ENCODE measurements at regions not wholly inside any gene's neighbourhood (a gene's known extent, or its start where the extent isn't known, plus 50 kb on each side); places are given as distances from the start of the nearest gene placed in this dataset.

DNA sequence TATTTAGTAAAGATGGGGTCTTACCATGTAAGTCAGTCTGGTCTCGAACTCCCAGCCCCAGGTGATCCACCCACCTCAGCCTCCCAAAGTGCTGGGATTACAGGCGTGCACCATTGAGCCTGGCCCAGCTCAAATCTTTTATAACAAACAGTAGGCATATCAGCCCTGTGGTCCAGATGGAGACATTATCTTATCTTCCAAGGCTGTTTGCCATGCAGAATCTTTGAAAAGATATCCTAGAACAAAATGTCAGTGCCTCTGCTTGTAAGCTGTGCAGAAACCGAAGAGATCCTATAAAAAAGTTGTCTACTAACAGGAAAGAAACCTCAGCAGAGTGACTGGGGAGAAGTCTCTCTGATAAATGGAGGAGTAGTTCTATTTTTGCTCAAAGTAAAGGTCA, 142.1 kb downstream of the PTH2R start:
- no peak overlapping the region for H3K4me2 ChIP-seq (ENCODE audit: low read length)
- no peak for DNase-seq (ENCODE audit: low spot score)
- TF ChIP-seq EZH2phosphoT487 (IDR thresholded peaks at IDR 0.05; ENCODE audit: borderline replicate concordance, low read depth, low read length) = no peak
- H3K79me2 ChIP-seq (ENCODE audit: insufficient read depth, low read depth, low read length) = no peaks in the 10 kb centered on the region
- POLR2A ChIA-PET = no interaction called here
- no peak overlapping the region for H2AFZ ChIP-seq (ENCODE audit: low read length)
- no peaks in the 10 kb centered on the region for H3K36me3 ChIP-seq (ENCODE audit: insufficient read depth, low read length)
- no peaks in the 10 kb centered on the region for H3K9me2 ChIP-seq (ENCODE audit: insufficient read depth, low read length)
- H3K27ac ChIP-seq (ENCODE audit: low read depth, low read length, poor library complexity, severe bottlenecking) = no peak overlapping the region
- H3K4me3 ChIP-seq (ENCODE audit: low read depth, low read length, poor library complexity, severe bottlenecking) = no peak overlapping the region
- CTCF ChIA-PET (ENCODE audit: unreplicated experiment) = no interaction called here
- H4K20me1 ChIP-seq (ENCODE audit: insufficient read depth, low read length) = no peaks in the 10 kb centered on the region
- H3K4me1 ChIP-seq (ENCODE audit: insufficient read depth, low read length, poor library complexity, severe bottlenecking) = no peaks in the 10 kb centered on the region
- no TSS peak for BruUV-seq (replicated peaks)
- H3K9me3 ChIP-seq (ENCODE audit: low read length) = no peaks in the 10 kb centered on the region
- intact Hi-C loops (cut with micrococcal nuclease; ENCODE audit: unreplicated experiment) = no loop called here

DNA sequence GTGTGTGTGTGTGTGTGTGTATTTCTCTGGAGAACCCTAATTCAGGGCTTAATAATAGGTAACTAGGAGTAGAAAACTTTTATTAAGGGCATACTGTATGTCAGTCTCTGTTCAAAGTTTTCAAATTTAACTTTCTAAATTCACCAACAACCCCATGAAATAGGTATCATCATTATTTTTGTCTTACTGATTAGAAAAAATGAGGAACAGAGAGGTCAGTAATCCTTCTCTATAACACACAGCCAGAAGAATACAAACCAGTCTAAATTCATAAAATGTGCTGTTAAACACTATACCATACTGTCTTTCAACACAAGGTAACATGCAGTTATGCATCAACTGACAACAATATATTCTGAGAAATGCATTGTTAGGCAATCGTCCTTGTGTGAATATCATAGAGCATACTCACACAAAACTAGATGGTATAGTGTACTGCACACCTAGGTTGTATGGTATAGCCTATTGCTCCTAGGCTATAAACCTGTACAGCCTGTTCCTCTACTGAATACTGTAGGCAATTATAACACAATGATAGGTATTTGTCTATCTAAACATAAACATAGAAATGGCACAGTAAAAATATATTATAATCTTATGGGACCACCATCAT, 143.1 kb downstream of the PTH2R start:
- ChIA-PET POLR2A (interaction anchor here (0.6 kb wide), 1 partner anchor 58 kb away, joined by 3 read pairs; no protein-coding TSS in a partner anchor), CTCF (ENCODE audit: unreplicated experiment) (no interaction called here)
- Histone ChIP-seq H3K9me2 (ENCODE audit: insufficient read depth, low read length) (no peaks in the 10 kb centered on the region), H3K4me1 (ENCODE audit: insufficient read depth, low read length, poor library complexity, severe bottlenecking) (no peaks in the 10 kb centered on the region), H4K20me1 (ENCODE audit: insufficient read depth, low read length) (no peaks in the 10 kb centered on the region), H3K27ac (ENCODE audit: low read depth, low read length, poor library complexity, severe bottlenecking) (no peak overlapping the region), H3K9me3 (ENCODE audit: low read length) (no peaks in the 10 kb centered on the region), H3K36me3 (ENCODE audit: insufficient read depth, low read length) (no peaks in the 10 kb centered on the region), H3K79me2 (ENCODE audit: insufficient read depth, low read depth, low read length) (no peaks in the 10 kb centered on the region), H3K4me3 (ENCODE audit: low read depth, low read length, poor library complexity, severe bottlenecking) (no peak overlapping the region), H2AFZ (ENCODE audit: low read length) (no peak overlapping the region), H3K4me2 (ENCODE audit: low read length) (no peak overlapping the region)
- BruUV-seq (replicated peaks) = no TSS peak
- TF ChIP-seq EZH2phosphoT487 (IDR thresholded peaks at IDR 0.05; ENCODE audit: borderline replicate concordance, low read depth, low read length) (no peak), CTCF (conservative IDR thresholded peaks at IDR 0.05; ENCODE audit: low read length) (no peak)
- no peak for DNase-seq (ENCODE audit: low spot score)
- intact Hi-C loops (cut with micrococcal nuclease; ENCODE audit: unreplicated experiment) = no loop called here

DNA sequence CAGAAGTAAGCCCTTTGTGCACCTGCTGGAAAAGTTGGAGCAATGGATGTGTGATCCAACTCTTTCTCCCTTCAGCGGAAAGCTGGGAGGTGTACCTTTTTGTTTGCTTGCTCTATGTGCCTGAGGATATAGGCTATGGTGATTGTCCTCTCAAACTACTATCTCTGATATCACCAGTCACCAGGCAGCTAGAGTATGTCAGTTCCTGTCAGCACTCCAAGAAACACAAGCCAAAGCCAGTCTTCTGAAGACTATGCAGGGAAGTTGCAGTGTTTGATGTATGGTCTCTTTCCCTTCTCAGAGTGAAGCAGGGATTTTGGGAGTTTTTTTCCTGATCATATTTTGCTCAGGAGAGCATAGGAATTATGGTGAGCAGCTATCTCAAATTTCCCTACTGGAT, 146.4 kb downstream of the PTH2R start:
- CTCF ChIA-PET (ENCODE audit: unreplicated experiment) = no interaction called here
- H3K4me2 ChIP-seq (ENCODE audit: low read length) = no peak overlapping the region
- H2AFZ ChIP-seq (ENCODE audit: low read length) = no peak overlapping the region
- H4K20me1 ChIP-seq (ENCODE audit: insufficient read depth, low read length) = no peaks in the 10 kb centered on the region
- no peaks in the 10 kb centered on the region for H3K9me3 ChIP-seq (ENCODE audit: low read length)
- no peaks in the 10 kb centered on the region for H3K36me3 ChIP-seq (ENCODE audit: insufficient read depth, low read length)
- H3K9me2 ChIP-seq (ENCODE audit: insufficient read depth, low read length) = no peaks in the 10 kb centered on the region
- intact Hi-C loops (cut with micrococcal nuclease; ENCODE audit: unreplicated experiment) = no loop called here
- H3K79me2 ChIP-seq (ENCODE audit: insufficient read depth, low read depth, low read length) = no peaks in the 10 kb centered on the region
- POLR2A ChIA-PET = no interaction called here
- H3K4me3 ChIP-seq (ENCODE audit: low read depth, low read length, poor library complexity, severe bottlenecking) = no peak overlapping the region
- DNase-seq (ENCODE audit: low spot score) = no peak
- no peaks in the 10 kb centered on the region for H3K4me1 ChIP-seq (ENCODE audit: insufficient read depth, low read length, poor library complexity, severe bottlenecking)
- no peak overlapping the region for H3K27ac ChIP-seq (ENCODE audit: low read depth, low read length, poor library complexity, severe bottlenecking)
- TF ChIP-seq CTCF (conservative IDR thresholded peaks at IDR 0.05; ENCODE audit: low read length) (no peak), EZH2phosphoT487 (IDR thresholded peaks at IDR 0.05; ENCODE audit: borderline replicate concordance, low read depth, low read length) (no peak)
- no TSS peak for BruUV-seq (replicated peaks)
